DND-41 (cell line): ENCODE measurements at regions not wholly inside any gene's neighbourhood (a gene's known extent, or its start where the extent isn't known, plus 50 kb on each side); places are given as distances from the start of the nearest gene placed in this dataset.

Source experiments
- ATAC-seq: fragments of 200-7000 bp; cut with Tn5 transposase; 3 replicates; pipeline ENCODE4 v1.9.1; 2021; ENCODE audit warnings: low read depth; ENCODE audit not compliant: insufficient read depth
- DNase-seq: peaks from one replicate; pipeline ENCODE4 v3.0.0-alpha.2; 2020
- H2AFZ ChIP-seq: 2 replicates; pipeline ENCODE4 v1.6.0; 2012; ENCODE audit warnings: low read depth, low read length
- H3K27ac ChIP-seq: 2 replicates; pipeline ENCODE4 v1.5.1; 2012; ENCODE audit warnings: low read length, inconsistent platforms
- H3K27me3 ChIP-seq: fragments of 200-600 bp; sonication (generic); 2 replicates; pipeline ENCODE4 v1.6.0; 2012; ENCODE audit warnings: low read length, mild to moderate bottlenecking, inconsistent platforms; ENCODE audit not compliant: insufficient read depth, poor library complexity
- H3K36me3 ChIP-seq: 2 replicates; pipeline ENCODE4 v1.5.1; 2012; ENCODE audit warnings: low read length, inconsistent platforms; ENCODE audit not compliant: insufficient read depth
- H3K4me1 ChIP-seq: 2 replicates; pipeline ENCODE4 v1.5.1; 2012; ENCODE audit warnings: mild to moderate bottlenecking, low read length; ENCODE audit not compliant: insufficient read depth
- H3K4me2 ChIP-seq: 2 replicates; pipeline ENCODE4 v1.6.0; 2012; ENCODE audit warnings: mild to moderate bottlenecking, moderate library complexity, low read length, inconsistent platforms; ENCODE audit not compliant: insufficient read depth
- H3K4me3 ChIP-seq, 2 experiments: fragments of 200-600 bp in 1 of 2; shearing (Covaris generic) in 1 of 2; 2 replicates each; pipeline ENCODE4 v1.5.1; 2012 to 2016; ENCODE audit warnings: inconsistent platforms in 2 of 2, low read length in 2 of 2, mild to moderate bottlenecking in 2 of 2, low read depth in 1 of 2, moderate library complexity in 1 of 2
- H3K79me2 ChIP-seq: 2 replicates; pipeline ENCODE4 v1.6.0; 2012; ENCODE audit warnings: low read length, inconsistent platforms; ENCODE audit not compliant: insufficient read depth
- H3K9ac ChIP-seq: 2 replicates; pipeline ENCODE4 v1.6.0; 2012; ENCODE audit warnings: low read depth, mild to moderate bottlenecking, inconsistent platforms, low read length, moderate library complexity
- H3K9me3 ChIP-seq: 2 replicates; pipeline ENCODE4 v1.5.1; 2012; ENCODE audit warnings: low read length, moderate library complexity, mild to moderate bottlenecking, inconsistent platforms; ENCODE audit not compliant: insufficient read depth, severe bottlenecking
- H4K20me1 ChIP-seq: 2 replicates; pipeline ENCODE4 v1.6.0; 2012; ENCODE audit warnings: low read length; ENCODE audit not compliant: insufficient read depth
- CTCF ChIP-seq: IDR thresholded peaks from 2 replicates; pipeline ENCODE4 v1.5.1; 2012; ENCODE audit warnings: borderline replicate concordance, low read length, moderate library complexity, mild to moderate bottlenecking; ENCODE audit not compliant: poor library complexity, severe bottlenecking; ENCODE audit errors: extremely low read depth
- EZH2 ChIP-seq: IDR thresholded peaks from 3 replicates; pipeline ENCODE4 v1.6.1; 2012; ENCODE audit warnings: borderline replicate concordance, low read depth, mild to moderate bottlenecking, moderate library complexity, low read length, inconsistent platforms; ENCODE audit not compliant: severe bottlenecking

- Histone ChIP-seq H3K27me3 (no peaks in the 10 kb centered on the region), H3K27ac (no peak overlapping the region), H4K20me1 (no peaks in the 10 kb centered on the region), H3K36me3 (no peaks in the 10 kb centered on the region), H3K4me3 (no peak overlapping the region), H3K9me3 (no peaks in the 10 kb centered on the region), H3K4me1 (no peaks in the 10 kb centered on the region), H3K9ac (no peak overlapping the region), H2AFZ (no peak overlapping the region), H3K79me2 (no peaks in the 10 kb centered on the region), H3K4me2 (no peak overlapping the region)
- DNase-seq (no peak), ATAC-seq (no peak)
- no peak for TF ChIP-seq CTCF
- no peak for TF ChIP-seq EZH2
These were observed 243.8 kb downstream of the CDK5RAP2 start for GRCh38 chr9:120336021-120336752.

- no peaks in the 10 kb centered on the region for H3K36me3 ChIP-seq
- H3K4me3 ChIP-seq: no peak overlapping the region
- TF ChIP-seq CTCF (no peak), EZH2 (no peak)
- H3K9me3 ChIP-seq: no peaks in the 10 kb centered on the region
- H4K20me1 ChIP-seq: no peaks in the 10 kb centered on the region
- H3K79me2 ChIP-seq: no peaks in the 10 kb centered on the region
- no peak overlapping the region for H3K4me2 ChIP-seq
- no peak overlapping the region for H2AFZ ChIP-seq
- H3K9ac ChIP-seq: no peak overlapping the region
- no peak overlapping the region for H3K27ac ChIP-seq
- H3K27me3 ChIP-seq: peaks cover 10% of the 10 kb centered on the region
- DNase-seq: no peak
- H3K4me1 ChIP-seq: no peaks in the 10 kb centered on the region
- no peak for ATAC-seq
These were observed 248.1 kb downstream of the CDK5RAP2 start for GRCh38 chr9:120331913-120332312.

- TF ChIP-seq EZH2 (no peak), CTCF (no peak)
These were observed 249.9 kb downstream of the CDK5RAP2 start for GRCh38 chr9:120330031-120330430.

GRCh38 chr9:120327322-120327721, 252.6 kb downstream of the CDK5RAP2 start:
- H3K79me2 ChIP-seq: no peaks in the 10 kb centered on the region
- no peak overlapping the region for H3K4me3 ChIP-seq
- DNase-seq (no peak), ATAC-seq (no peak)
- H3K36me3 ChIP-seq: no peaks in the 10 kb centered on the region
- no peaks in the 10 kb centered on the region for H3K4me1 ChIP-seq
- no peak overlapping the region for H3K9ac ChIP-seq
- no peak overlapping the region for H3K4me2 ChIP-seq
- H3K9me3 ChIP-seq: no peaks in the 10 kb centered on the region
- peaks cover 10% of the 10 kb centered on the region for H3K27me3 ChIP-seq
- H2AFZ ChIP-seq: no peak overlapping the region
- H4K20me1 ChIP-seq: no peaks in the 10 kb centered on the region
- H3K27ac ChIP-seq: no peak overlapping the region
- TF ChIP-seq CTCF (no peak), EZH2 (no peak)

More at GRCh38 chr9:120330031-120330430, 249.9 kb downstream of the CDK5RAP2 start:
- Histone ChIP-seq H3K4me2 (no peak overlapping the region), H3K36me3 (no peaks in the 10 kb centered on the region), H3K27me3 (peaks cover 10% of the 10 kb centered on the region), H3K9ac (no peak overlapping the region), H3K79me2 (no peaks in the 10 kb centered on the region), H2AFZ (no peak overlapping the region), H3K27ac (no peak overlapping the region), H3K4me1 (no peaks in the 10 kb centered on the region), H4K20me1 (no peaks in the 10 kb centered on the region), H3K9me3 (no peaks in the 10 kb centered on the region), H3K4me3 (no peak overlapping the region)
- no peak for DNase-seq
- ATAC-seq: no peak
